ENCODE measurements at regions not wholly inside any gene's neighbourhood (a gene's known extent, or its start where the extent isn't known, plus 50 kb on each side); places are given as distances from the start of the nearest gene placed in this dataset.

DNA sequence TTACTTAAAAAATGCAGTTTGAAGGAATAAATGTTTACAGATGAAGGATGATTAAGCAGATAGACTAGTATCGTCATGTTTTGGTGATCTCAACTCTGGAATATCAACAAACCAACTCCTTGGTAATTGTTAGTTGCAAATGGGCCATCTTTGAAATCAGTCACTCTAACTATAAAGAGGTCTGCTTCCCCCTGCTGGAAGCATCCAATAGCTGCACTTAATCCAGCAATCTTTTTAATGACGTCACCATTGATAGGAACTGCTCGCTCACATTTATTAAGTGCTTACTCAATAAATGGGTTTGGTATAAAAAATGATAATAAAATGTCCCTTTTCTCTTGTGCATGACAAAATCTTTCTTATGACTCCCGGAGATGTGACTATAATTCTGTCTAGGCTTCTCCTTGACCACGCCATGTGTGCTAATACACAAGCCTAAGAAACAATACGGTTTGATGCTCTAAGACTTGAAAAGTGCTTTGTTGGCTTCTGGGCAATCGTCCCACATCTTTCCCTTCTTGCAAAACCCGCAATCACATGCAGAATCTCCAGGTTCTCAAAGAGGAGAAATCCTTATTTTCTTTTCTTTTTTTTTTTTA lies 227.6 kb upstream of the POU1F1 start (continued):
- TF ChIP-seq DEAF1 (CRISPR knock-in tag; IDR thresholded peaks at IDR 0.05) (no peak), MAX (CRISPR knock-in tag; IDR thresholded peaks at IDR 0.05) (no peak), SMC3 (conservative IDR thresholded peaks at IDR 0.05; ENCODE audit: insufficient read depth, low read depth, low read length) (peak; percentile 34; the same call in 1 of the 2 replicates), JUND (IDR thresholded peaks at IDR 0.05; ENCODE audit: borderline replicate concordance, low read depth, low read length) (peak; percentile 85), JUND (tag; IDR thresholded peaks at IDR 0.05; ENCODE audit: borderline replicate concordance, low read depth, low read length) (peak; percentile 90), ATF7 (IDR thresholded peaks at IDR 0.05) (peak; percentile 97)

- ChIA-PET CTCF (ENCODE audit: low intra/inter-chr PET ratio) (no interaction called here), POLR2A (no interaction called here)
- H3K4me1 ChIP-seq (replicated peaks in 1 of 2; ENCODE audit: control insufficient read depth in 2 of 2, insufficient read depth in 2 of 2, low read length in 2 of 2): no peaks in the 10 kb centered on the region
- H3K27me3 ChIP-seq (ENCODE audit: control insufficient read depth in 2 of 2, insufficient read depth in 2 of 2, low read length in 2 of 2): no peaks in the 10 kb centered on the region
- no peaks in the 10 kb centered on the region for H4K20me1 ChIP-seq (replicated peaks; ENCODE audit: control insufficient read depth, insufficient read depth, low read length)
- WGBS (ENCODE audit: insufficient coverage, low coverage, missing lambda C conversion rate): 11% methylated on average over 3 of the region's 3 CpGs
- H3K79me2 ChIP-seq (ENCODE audit: control insufficient read depth, insufficient read depth, low read length): no peaks in the 10 kb centered on the region
- ATAC-seq (no peak), DNase-seq (ENCODE audit: extremely low read depth in 1 of 4, low spot score in 3 of 4) (no peak), FAIRE-seq (no peak)
- no TSS peak for BruUV-seq (replicated peaks)
- H3K4me2 ChIP-seq (ENCODE audit: insufficient read depth, low read length): no peak overlapping the region
- intact Hi-C loops (cut with micrococcal nuclease): loop anchor here (5.0 kb wide), 1 partner anchor 204 kb away; no protein-coding TSS in a partner anchor
- in situ Hi-C loops (cut with MboI): no loop called here
- H3K9me1 ChIP-seq (ENCODE audit: control insufficient read depth, insufficient read depth, low read length): no peaks in the 10 kb centered on the region
- no peaks in the 10 kb centered on the region for H3K9me3 ChIP-seq (replicated peaks; ENCODE audit: control insufficient read depth, insufficient read depth, low read depth, low read length)
- H3K4me3 ChIP-seq: no peak overlapping the region
- peak overlapping the region; percentile 32; the same call in 1 of the 2 replicates for H2AFZ ChIP-seq (ENCODE audit: low read depth, low read length)
- no peak overlapping the region for H3K9ac ChIP-seq (ENCODE audit: insufficient read depth in 1 of 2, low read depth in 2 of 2, low read length in 2 of 2)
- H3K27ac ChIP-seq (ENCODE audit: extremely low read depth, low read depth, low read length): no peak overlapping the region
- no peaks in the 10 kb centered on the region for H3K36me3 ChIP-seq (ENCODE audit: control insufficient read depth, insufficient read depth, low read length)
- TF ChIP-seq, protein P1, sequence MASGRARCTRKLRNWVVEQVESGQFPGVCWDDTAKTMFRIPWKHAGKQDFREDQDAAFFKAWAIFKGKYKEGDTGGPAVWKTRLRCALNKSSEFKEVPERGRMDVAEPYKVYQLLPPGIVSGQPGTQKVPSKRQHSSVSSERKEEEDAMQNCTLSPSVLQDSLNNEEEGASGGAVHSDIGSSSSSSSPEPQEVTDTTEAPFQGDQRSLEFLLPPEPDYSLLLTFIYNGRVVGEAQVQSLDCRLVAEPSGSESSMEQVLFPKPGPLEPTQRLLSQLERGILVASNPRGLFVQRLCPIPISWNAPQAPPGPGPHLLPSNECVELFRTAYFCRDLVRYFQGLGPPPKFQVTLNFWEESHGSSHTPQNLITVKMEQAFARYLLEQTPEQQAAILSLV (tag; IDR thresholded peaks at IDR 0.05): no peak
- TF ChIP-seq U2AF2 (optimal IDR thresholded peaks at IDR 0.05; ENCODE audit: low read depth, low read length) (no peak), ZNF589 (CRISPR knock-in tag; IDR thresholded peaks at IDR 0.05; ENCODE audit: low read depth) (no peak), NCOA6 (IDR thresholded peaks at IDR 0.05) (no peak), ZFP30 (CRISPR knock-in tag; IDR thresholded peaks at IDR 0.05; ENCODE audit: borderline replicate concordance) (no peak), NFIX (CRISPR knock-in tag; IDR thresholded peaks at IDR 0.05; ENCODE audit: low read depth) (no peak), ZNF282 (CRISPR knock-in tag; IDR thresholded peaks at IDR 0.05) (no peak), MAFK (IDR thresholded peaks at IDR 0.05; ENCODE audit: low read length) (no peak)
- TF ChIP-seq, protein P2, sequence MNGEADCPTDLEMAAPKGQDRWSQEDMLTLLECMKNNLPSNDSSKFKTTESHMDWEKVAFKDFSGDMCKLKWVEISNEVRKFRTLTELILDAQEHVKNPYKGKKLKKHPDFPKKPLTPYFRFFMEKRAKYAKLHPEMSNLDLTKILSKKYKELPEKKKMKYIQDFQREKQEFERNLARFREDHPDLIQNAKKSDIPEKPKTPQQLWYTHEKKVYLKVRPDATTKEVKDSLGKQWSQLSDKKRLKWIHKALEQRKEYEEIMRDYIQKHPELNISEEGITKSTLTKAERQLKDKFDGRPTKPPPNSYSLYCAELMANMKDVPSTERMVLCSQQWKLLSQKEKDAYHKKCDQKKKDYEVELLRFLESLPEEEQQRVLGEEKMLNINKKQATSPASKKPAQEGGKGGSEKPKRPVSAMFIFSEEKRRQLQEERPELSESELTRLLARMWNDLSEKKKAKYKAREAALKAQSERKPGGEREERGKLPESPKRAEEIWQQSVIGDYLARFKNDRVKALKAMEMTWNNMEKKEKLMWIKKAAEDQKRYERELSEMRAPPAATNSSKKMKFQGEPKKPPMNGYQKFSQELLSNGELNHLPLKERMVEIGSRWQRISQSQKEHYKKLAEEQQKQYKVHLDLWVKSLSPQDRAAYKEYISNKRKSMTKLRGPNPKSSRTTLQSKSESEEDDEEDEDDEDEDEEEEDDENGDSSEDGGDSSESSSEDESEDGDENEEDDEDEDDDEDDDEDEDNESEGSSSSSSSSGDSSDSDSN (IDR thresholded peaks at IDR 0.05; ENCODE audit: borderline replicate concordance in 1 of 2, low read depth in 2 of 2, low read length in 2 of 2): no peak
Observed at GRCh38 chr3:87501076-87501475, 224.7 kb upstream of the POU1F1 start.
